ENCODE measurements at regions not wholly inside any gene's neighbourhood (a gene's known extent, or its start where the extent isn't known, plus 50 kb on each side); places are given as distances from the start of the nearest gene placed in this dataset.

GRCh38 chr2:59706729-59707128 is 846.7 kb downstream of the BCL11A start:
- DNase-seq = no peak

GRCh38 chr2:59703796-59704195 is 849.7 kb downstream of the BCL11A start:
- DNase-seq = no peak

- DNase-seq = no peak
Measured at GRCh38 chr2:59702026-59702425, 851.4 kb downstream of the BCL11A start.

- DNase-seq = no peak
Measured at GRCh38 chr2:59701271-59701994, 852.0 kb downstream of the BCL11A start.

GRCh38 chr2:59694176-59694575 is 859.3 kb downstream of the BCL11A start:
- DNase-seq = no peak

GRCh38 chr2:59693231-59693959 is 860.1 kb downstream of the BCL11A start:
- no peak for DNase-seq

- DNase-seq = no peak
Measured at GRCh38 chr2:59691518-59692190, 861.8 kb downstream of the BCL11A start.

- no peak for DNase-seq
Measured at GRCh38 chr2:59690849-59691248, 862.6 kb downstream of the BCL11A start.

- no peak for DNase-seq
Measured at GRCh38 chr2:59684771-59685166, 868.7 kb downstream of the BCL11A start.

- DNase-seq = no peak
Measured at GRCh38 chr2:59684116-59684770, 869.2 kb downstream of the BCL11A start.

GRCh38 chr2:59680863-59681262 is 872.6 kb downstream of the BCL11A start:
- no peak for DNase-seq

GRCh38 chr2:59677158-59677557 is 876.3 kb downstream of the BCL11A start:
- no peak for DNase-seq

GRCh38 chr2:59674100-59674499 is 879.4 kb downstream of the BCL11A start:
- DNase-seq = no peak

GRCh38 chr2:59665021-59665420 is 888.4 kb downstream of the BCL11A start:
- DNase-seq = no peak

GRCh38 chr2:59662127-59662861 is 891.2 kb downstream of the BCL11A start:
- no peak for DNase-seq

GRCh38 chr2:59660262-59660661 is 893.2 kb downstream of the BCL11A start:
- DNase-seq = no peak

GRCh38 chr2:59658906-59659635 is 894.4 kb downstream of the BCL11A start:
- no peak for DNase-seq

GRCh38 chr2:59655809-59656208 is 897.6 kb downstream of the BCL11A start:
- DNase-seq = no peak

GRCh38 chr2:59654710-59655109 is 898.7 kb downstream of the BCL11A start:
- DNase-seq = no peak

- no peak for DNase-seq
Measured at GRCh38 chr2:59653164-59653563, 900.3 kb downstream of the BCL11A start.

- DNase-seq = no peak
Measured at GRCh38 chr2:59630789-59631188, 922.7 kb downstream of the BCL11A start.

- DNase-seq = no peak
Measured at GRCh38 chr2:59627599-59627998, 925.9 kb downstream of the BCL11A start.
